IgD-negative memory B cell (primary cell): ENCODE measurements at regions not wholly inside any gene's neighbourhood (a gene's known extent, or its start where the extent isn't known, plus 50 kb on each side); places are given as distances from the start of the nearest gene placed in this dataset.
A peak's percentile ranks its signal among the peaks of the same experiment; 100 is the strongest.
"Not testable (repeated sequence)": the region's sequence is repeated elsewhere in the genome, so short reads cannot be mapped to it uniquely, and the experiment has no call there.

Experiments used
- H3K27ac Mint-ChIP-seq, 3 donors: one replicate each; pipeline ENCODE4 v1.8.0; 2020 to 2022; ENCODE audit warnings: mild to moderate bottlenecking in 3 of 3, mixed read lengths in 3 of 3, moderate library complexity in 1 of 3
- H3K27me3 Mint-ChIP-seq: one replicate; pipeline ENCODE4 v1.8.0; 2021; ENCODE audit warnings: mixed read lengths
- H3K36me3 Mint-ChIP-seq: one replicate; pipeline ENCODE4 v1.8.0; 2020; ENCODE audit warnings: mild to moderate bottlenecking, mixed read lengths
- H3K4me1 Mint-ChIP-seq, 3 donors: one replicate each; pipeline ENCODE4 v1.8.0; 2020 to 2022; ENCODE audit warnings: mixed read lengths in 3 of 3, mild to moderate bottlenecking in 1 of 3
- H3K4me3 Mint-ChIP-seq, 4 donors: one replicate each; pipeline ENCODE4 v1.8.0; 2020 to 2022; ENCODE audit warnings: mild to moderate bottlenecking in 4 of 4, mixed read lengths in 4 of 4, moderate library complexity in 3 of 4
- H3K9me3 Mint-ChIP-seq, 3 donors: one replicate each; pipeline ENCODE4 v1.8.0; 2020 to 2021; ENCODE audit warnings: mixed read lengths in 3 of 3, mild to moderate bottlenecking in 1 of 3

- no peaks in the 10 kb centered on the region for H3K9me3 Mint-ChIP-seq
Observed at GRCh38 chr1:222004034-222004433, 262.1 kb upstream of the DUSP10 start.

GRCh38 chr1:222002503-222002902, 260.6 kb upstream of the DUSP10 start:
- H3K27ac Mint-ChIP-seq, result no peak overlapping the region
- H3K4me1 Mint-ChIP-seq, result peaks cover 0 to 1% (median 0%) of the 10 kb centered on the region in 3 donors
- H3K27me3 Mint-ChIP-seq, result no peaks in the 10 kb centered on the region
- H3K4me3 Mint-ChIP-seq, result no peak overlapping the region
- no peaks in the 10 kb centered on the region for H3K9me3 Mint-ChIP-seq
- peaks cover 2% of the 10 kb centered on the region for H3K36me3 Mint-ChIP-seq

More at GRCh38 chr1:222004034-222004433, 262.1 kb upstream of the DUSP10 start:
- Mint-ChIP-seq H3K36me3 (no peaks in the 10 kb centered on the region), H3K27ac (no peak overlapping the region), H3K27me3 (no peaks in the 10 kb centered on the region), H3K4me3 (no peak overlapping the region), H3K4me1 (peaks cover 0 to 2% (median 0%) of the 10 kb centered on the region in 3 donors)

GRCh38 chr1:222000131-222000530, 258.2 kb upstream of the DUSP10 start:
- Mint-ChIP-seq H3K27ac (no peak overlapping the region), H3K36me3 (peaks cover 2% of the 10 kb centered on the region), H3K4me1 (peaks cover 0 to 1% (median under 1%) of the 10 kb centered on the region in 3 donors), H3K9me3 (no peaks in the 10 kb centered on the region), H3K4me3 (no peak overlapping the region), H3K27me3 (no peaks in the 10 kb centered on the region)

- Mint-ChIP-seq H3K4me3 (no peak overlapping the region), H3K36me3 (peaks cover 2% of the 10 kb centered on the region), H3K9me3 (no peaks in the 10 kb centered on the region), H3K27ac (no peak overlapping the region), H3K27me3 (no peaks in the 10 kb centered on the region), H3K4me1 (peaks cover 0 to 5% (median 4%) of the 10 kb centered on the region in 3 donors)
Observed at GRCh38 chr1:221998781-221999180, 256.9 kb upstream of the DUSP10 start.

GRCh38 chr1:221998186-221998612, 256.3 kb upstream of the DUSP10 start:
- Mint-ChIP-seq H3K4me3 (no peak overlapping the region), H3K27me3 (no peaks in the 10 kb centered on the region), H3K9me3 (no peaks in the 10 kb centered on the region), H3K36me3 (peaks cover 2% of the 10 kb centered on the region), H3K27ac (no peak overlapping the region), H3K4me1 (peaks cover 0 to 7% (median 5%) of the 10 kb centered on the region in 3 donors)

GRCh38 chr1:221997012-221997411, 255.1 kb upstream of the DUSP10 start:
- not testable (repeated sequence) for H3K27ac Mint-ChIP-seq, H3K9me3 Mint-ChIP-seq, H3K4me3 Mint-ChIP-seq, H3K27me3 Mint-ChIP-seq, H3K36me3 Mint-ChIP-seq
- peaks cover 3 to 11% (median 5%) of the 10 kb centered on the region in 3 donors for H3K4me1 Mint-ChIP-seq

GRCh38 chr1:221994939-221995338, 253.1 kb upstream of the DUSP10 start:
- Mint-ChIP-seq H3K4me1 (peaks cover 3 to 12% (median 5%) of the 10 kb centered on the region in 3 donors), H3K36me3 (peaks cover 2% of the 10 kb centered on the region), H3K27ac (no peak overlapping the region), H3K27me3 (no peaks in the 10 kb centered on the region), H3K4me3 (no peak overlapping the region), H3K9me3 (no peaks in the 10 kb centered on the region)

GRCh38 chr1:221994274-221994698, 252.4 kb upstream of the DUSP10 start:
- Mint-ChIP-seq H3K4me3 (no peak overlapping the region), H3K36me3 (peaks cover 2% of the 10 kb centered on the region), H3K27ac (no peak overlapping the region), H3K27me3 (no peaks in the 10 kb centered on the region), H3K9me3 (no peaks in the 10 kb centered on the region), H3K4me1 (peaks cover 3 to 12% (median 5%) of the 10 kb centered on the region in 3 donors)

- Mint-ChIP-seq H3K27me3 (no peaks in the 10 kb centered on the region), H3K36me3 (peaks cover 2% of the 10 kb centered on the region), H3K27ac (peak overlapping the region in 1 of 3 donors; percentile 13), H3K9me3 (no peaks in the 10 kb centered on the region), H3K4me1 (peaks cover 3 to 12% (median 5%) of the 10 kb centered on the region in 3 donors), H3K4me3 (no peak overlapping the region)
Observed at GRCh38 chr1:221993444-221993948, 251.6 kb upstream of the DUSP10 start.

- Mint-ChIP-seq H3K4me1 (peaks cover 3 to 12% (median 5%) of the 10 kb centered on the region in 3 donors), H3K27ac (no peak overlapping the region), H3K27me3 (no peaks in the 10 kb centered on the region), H3K9me3 (no peaks in the 10 kb centered on the region), H3K4me3 (no peak overlapping the region), H3K36me3 (no peaks in the 10 kb centered on the region)
Observed at GRCh38 chr1:221992427-221992826, 250.5 kb upstream of the DUSP10 start.

- Mint-ChIP-seq H3K27me3 (no peaks in the 10 kb centered on the region), H3K27ac (no peak overlapping the region), H3K4me3 (no peak overlapping the region), H3K9me3 (no peaks in the 10 kb centered on the region), H3K4me1 (peaks cover 3 to 12% (median 5%) of the 10 kb centered on the region in 3 donors), H3K36me3 (no peaks in the 10 kb centered on the region)
Observed at GRCh38 chr1:221991221-221991620, 249.3 kb upstream of the DUSP10 start.

GRCh38 chr1:221989741-221990140, 247.9 kb upstream of the DUSP10 start:
- Mint-ChIP-seq H3K4me1 (peaks cover under 1 to 10% (median 3%) of the 10 kb centered on the region in 3 donors), H3K36me3 (no peaks in the 10 kb centered on the region), H3K27me3 (no peaks in the 10 kb centered on the region), H3K27ac (no peak overlapping the region), H3K9me3 (no peaks in the 10 kb centered on the region), H3K4me3 (no peak overlapping the region)

- H3K27me3 Mint-ChIP-seq, result no peaks in the 10 kb centered on the region
- peaks cover 0 to 8% (median 3%) of the 10 kb centered on the region in 3 donors for H3K4me1 Mint-ChIP-seq
- H3K9me3 Mint-ChIP-seq, result no peaks in the 10 kb centered on the region
Observed at GRCh38 chr1:221988829-221989228, 246.9 kb upstream of the DUSP10 start.

GRCh38 chr1:221987860-221988520, 246.1 kb upstream of the DUSP10 start:
- H3K36me3 Mint-ChIP-seq, result peaks cover 3% of the 10 kb centered on the region
- peaks cover 0 to 5% (median 3%) of the 10 kb centered on the region in 3 donors for H3K4me1 Mint-ChIP-seq
- H3K9me3 Mint-ChIP-seq, result no peaks in the 10 kb centered on the region
- H3K4me3 Mint-ChIP-seq, result no peak overlapping the region
- H3K27ac Mint-ChIP-seq, result no peak overlapping the region
- no peaks in the 10 kb centered on the region for H3K27me3 Mint-ChIP-seq

More at GRCh38 chr1:221988829-221989228, 246.9 kb upstream of the DUSP10 start:
- no peak overlapping the region for H3K4me3 Mint-ChIP-seq
- no peaks in the 10 kb centered on the region for H3K36me3 Mint-ChIP-seq
- no peak overlapping the region for H3K27ac Mint-ChIP-seq

GRCh38 chr1:221983444-221983843, 241.6 kb upstream of the DUSP10 start:
- no peaks in the 10 kb centered on the region for H3K4me1 Mint-ChIP-seq

GRCh38 chr1:221981461-221981860, 239.6 kb upstream of the DUSP10 start:
- Mint-ChIP-seq H3K9me3 (no peaks in the 10 kb centered on the region), H3K4me1 (no peaks in the 10 kb centered on the region), H3K36me3 (peaks cover 3% of the 10 kb centered on the region), H3K27ac (no peak overlapping the region), H3K4me3 (no peak overlapping the region), H3K27me3 (peaks cover 1% of the 10 kb centered on the region)

More at GRCh38 chr1:221983444-221983843, 241.6 kb upstream of the DUSP10 start:
- Mint-ChIP-seq H3K27ac (no peak overlapping the region), H3K27me3 (peaks cover 1% of the 10 kb centered on the region), H3K36me3 (peaks cover 3% of the 10 kb centered on the region), H3K4me3 (no peak overlapping the region), H3K9me3 (no peaks in the 10 kb centered on the region)
